Activated T-cell treated with anti-CD3 and anti-CD28 coated beads for 4 hours (primary cell): ENCODE measurements at regions not wholly inside any gene's neighbourhood (a gene's known extent, or its start where the extent isn't known, plus 50 kb on each side); places are given as distances from the start of the nearest gene placed in this dataset.
"Not testable (repeated sequence)": the region's sequence is repeated elsewhere in the genome, so short reads cannot be mapped to it uniquely, and the experiment has no call there.

Source experiments
- DNase-seq: peaks from one replicate; pipeline ENCODE4 v3.0.0-alpha.2; 2020

GRCh38 chr1:99539131-99539530 lies 106.8 kb upstream of the PALMD start:
- no peak for DNase-seq

- DNase-seq, result no peak
Measured at GRCh38 chr1:99540744-99541143, 105.2 kb upstream of the PALMD start.

GRCh38 chr1:99544328-99544727 lies 101.6 kb upstream of the PALMD start:
- no peak for DNase-seq

GRCh38 chr1:99546432-99547416 lies 99.2 kb upstream of the PALMD start:
- no peak for DNase-seq

GRCh38 chr1:99548943-99549605 lies 96.8 kb upstream of the PALMD start:
- no peak for DNase-seq

- no peak for DNase-seq
Measured at GRCh38 chr1:99550198-99550597, 95.7 kb upstream of the PALMD start.

GRCh38 chr1:99551812-99552614 lies 93.9 kb upstream of the PALMD start:
- no peak for DNase-seq

- DNase-seq, result no peak
Measured at GRCh38 chr1:99553301-99553700, 92.6 kb upstream of the PALMD start.

GRCh38 chr1:99553819-99554218 lies 92.1 kb upstream of the PALMD start:
- DNase-seq, result not testable (repeated sequence)

- no peak for DNase-seq
Measured at GRCh38 chr1:99554727-99555126, 91.2 kb upstream of the PALMD start.

GRCh38 chr1:99557546-99558202 lies 88.2 kb upstream of the PALMD start:
- no peak for DNase-seq

GRCh38 chr1:99559166-99559565 lies 86.7 kb upstream of the PALMD start:
- no peak for DNase-seq

- no peak for DNase-seq
Measured at GRCh38 chr1:99560207-99561040, 85.5 kb upstream of the PALMD start.

GRCh38 chr1:99561952-99562351 lies 84.0 kb upstream of the PALMD start:
- no peak for DNase-seq

- no peak for DNase-seq
Measured at GRCh38 chr1:99565606-99566289, 80.2 kb upstream of the PALMD start.

GRCh38 chr1:99566290-99567021 lies 79.5 kb upstream of the PALMD start:
- no peak for DNase-seq

GRCh38 chr1:99570486-99571089 lies 75.3 kb upstream of the PALMD start:
- no peak for DNase-seq

GRCh38 chr1:99571092-99571734 lies 74.7 kb upstream of the PALMD start:
- no peak for DNase-seq

- DNase-seq, result no peak
Measured at GRCh38 chr1:99573431-99574217, 72.3 kb upstream of the PALMD start.
